Ishikawa (cell line): ENCODE measurements at regions not wholly inside any gene's neighbourhood (a gene's known extent, or its start where the extent isn't known, plus 50 kb on each side); places are given as distances from the start of the nearest gene placed in this dataset.

Source experiments
- CEBPB ChIP-seq: IDR thresholded peaks from 2 replicates; pipeline ENCODE4 v1.6.1; 2012
- CREB1 ChIP-seq: IDR thresholded peaks from 2 replicates; pipeline ENCODE4 v1.6.1; 2012; ENCODE audit warnings: low read depth
- EGR1 ChIP-seq: IDR thresholded peaks from 2 replicates; pipeline ENCODE4 v1.6.1; 2012
- EP300 ChIP-seq: IDR thresholded peaks from 2 replicates; pipeline ENCODE4 v1.6.1; 2012; ENCODE audit warnings: borderline replicate concordance
- FOXM1 ChIP-seq: IDR thresholded peaks from 2 replicates; pipeline ENCODE4 v1.6.1; 2012; ENCODE audit warnings: low read depth, borderline replicate concordance
- NFIC ChIP-seq: IDR thresholded peaks from 2 replicates; pipeline ENCODE4 v1.6.1; 2012
- RAD21 ChIP-seq: IDR thresholded peaks from 2 replicates; pipeline ENCODE4 v1.6.1; 2012; ENCODE audit warnings: low read depth
- REST ChIP-seq: IDR thresholded peaks from 2 replicates; pipeline ENCODE4 v1.6.1; 2012; ENCODE audit warnings: low read depth, mild to moderate bottlenecking
- TAF1 ChIP-seq: IDR thresholded peaks from 2 replicates; pipeline ENCODE4 v1.6.1; 2012; ENCODE audit warnings: low read depth, mild to moderate bottlenecking
- TCF12 ChIP-seq: IDR thresholded peaks from 2 replicates; pipeline ENCODE4 v1.6.1; 2012; ENCODE audit warnings: low read depth
- TEAD4 ChIP-seq: IDR thresholded peaks from 2 replicates; pipeline ENCODE4 v1.6.1; 2012
- USF1 ChIP-seq: IDR thresholded peaks from 2 replicates; pipeline ENCODE4 v1.6.1; 2012
- YY1 ChIP-seq: IDR thresholded peaks from 2 replicates; pipeline ENCODE4 v1.6.1; 2012; ENCODE audit warnings: low read depth
- ZBTB7A ChIP-seq: IDR thresholded peaks from 2 replicates; pipeline ENCODE4 v1.6.1; 2012; ENCODE audit warnings: low read depth
- TF ChIP-seq, protein P1 (sequence below): IDR thresholded peaks from 2 replicates; pipeline ENCODE4 v1.6.1; 2012

DNA sequence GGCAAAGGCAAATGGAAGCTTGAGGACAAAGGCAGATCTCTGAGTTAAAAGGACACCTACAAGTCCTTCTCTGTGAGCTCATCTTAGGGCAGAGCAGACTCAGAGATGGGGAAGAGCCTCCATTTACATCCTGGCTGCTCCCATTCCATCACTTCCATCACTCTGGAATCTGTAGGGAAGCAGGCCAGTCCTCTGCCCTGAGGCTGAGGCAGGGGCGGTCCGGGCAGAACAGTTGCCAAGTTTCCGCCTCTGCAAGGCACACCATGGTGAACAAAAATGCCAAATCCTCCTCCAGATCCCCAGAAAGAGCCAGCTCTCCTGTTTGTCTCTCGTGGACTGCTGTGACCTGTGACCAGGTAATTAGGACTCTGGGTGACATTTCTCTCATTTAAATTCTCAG lies 209.6 kb upstream of the SSTR4 start:
- TF ChIP-seq USF1 (no peak), CREB1 (no peak), TAF1 (no peak), EP300 (no peak), YY1 (no peak), CEBPB (no peak), FOXM1 (no peak), RAD21 (no peak), TCF12 (no peak), NFIC (no peak), TEAD4 (no peak)
- TF ChIP-seq, protein P1, sequence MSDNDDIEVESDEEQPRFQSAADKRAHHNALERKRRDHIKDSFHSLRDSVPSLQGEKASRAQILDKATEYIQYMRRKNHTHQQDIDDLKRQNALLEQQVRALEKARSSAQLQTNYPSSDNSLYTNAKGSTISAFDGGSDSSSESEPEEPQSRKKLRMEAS, result no peak

GRCh38 chr20:22826306-22827230 lies 208.5 kb upstream of the SSTR4 start:
- TF ChIP-seq USF1 (no peak), EP300 (no peak), ZBTB7A (no peak), CREB1 (no peak), CEBPB (no peak), TAF1 (no peak), YY1 (no peak), TCF12 (no peak), EGR1 (no peak), FOXM1 (no peak), NFIC (no peak), TEAD4 (no peak), RAD21 (no peak), REST (no peak)
- TF ChIP-seq, protein P1, result no peak

DNA sequence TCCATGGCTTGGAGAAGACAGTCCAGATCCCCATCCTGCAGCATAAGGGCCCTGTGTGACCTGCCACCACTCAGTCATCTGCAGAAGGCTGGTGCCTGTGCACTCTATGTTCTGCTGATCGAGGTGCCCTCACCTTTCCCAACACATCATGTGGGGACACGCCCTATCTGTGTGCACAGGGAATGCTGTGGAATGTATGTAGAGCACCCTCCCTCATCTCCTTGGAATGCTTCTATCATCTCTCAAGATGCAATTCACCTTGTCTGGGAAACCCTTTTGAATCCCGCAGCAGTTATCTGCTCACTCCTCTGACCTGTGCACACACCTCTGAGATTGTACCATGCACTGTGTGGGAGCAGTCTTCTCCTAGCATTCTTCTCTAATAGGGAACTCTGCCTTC lies 207.2 kb upstream of the SSTR4 start:
- no peak for TF ChIP-seq FOXM1
- TF ChIP-seq YY1, result no peak
- TF ChIP-seq TCF12, result no peak
- no peak for TF ChIP-seq RAD21
- no peak for TF ChIP-seq USF1
- TF ChIP-seq ZBTB7A, result no peak
- TF ChIP-seq NFIC, result no peak
- TF ChIP-seq TEAD4, result no peak
- no peak for TF ChIP-seq REST
- TF ChIP-seq CEBPB, result no peak

GRCh38 chr20:22829356-22829755 lies 205.8 kb upstream of the SSTR4 start:
- TF ChIP-seq REST (no peak), CREB1 (no peak), FOXM1 (no peak), YY1 (no peak), USF1 (no peak), RAD21 (no peak), NFIC (no peak), EP300 (no peak), TCF12 (no peak), CEBPB (no peak), ZBTB7A (no peak), EGR1 (no peak), TEAD4 (no peak), TAF1 (no peak)
- TF ChIP-seq, protein P1, result no peak
